ENCODE measurements at regions not wholly inside any gene's neighbourhood (a gene's known extent, or its start where the extent isn't known, plus 50 kb on each side); places are given as distances from the start of the nearest gene placed in this dataset.
"Not testable (repeated sequence)": the region's sequence is repeated elsewhere in the genome, so short reads cannot be mapped to it uniquely, and the experiment has no call there.

DNA sequence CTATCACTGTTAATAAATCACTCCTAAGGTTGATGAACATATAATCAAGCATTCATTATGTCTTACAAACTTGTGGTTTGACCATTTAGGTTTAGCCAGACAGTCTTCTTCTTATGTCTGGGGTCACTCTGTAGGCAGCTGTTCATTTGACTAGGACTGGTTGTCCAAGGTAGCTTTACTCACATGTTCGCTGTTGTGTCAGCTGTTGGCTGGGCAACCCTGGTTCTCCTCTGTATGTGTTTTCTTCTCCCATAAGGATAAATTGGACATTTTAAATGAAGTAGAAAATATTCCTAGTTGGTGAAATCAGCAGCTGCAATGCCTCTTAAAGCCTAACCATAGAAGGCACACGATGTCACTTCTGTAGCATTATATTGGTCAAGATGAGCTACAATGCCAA is 635.1 kb downstream of the EPHA3 start (continued):
- TF ChIP-seq, protein P1, sequence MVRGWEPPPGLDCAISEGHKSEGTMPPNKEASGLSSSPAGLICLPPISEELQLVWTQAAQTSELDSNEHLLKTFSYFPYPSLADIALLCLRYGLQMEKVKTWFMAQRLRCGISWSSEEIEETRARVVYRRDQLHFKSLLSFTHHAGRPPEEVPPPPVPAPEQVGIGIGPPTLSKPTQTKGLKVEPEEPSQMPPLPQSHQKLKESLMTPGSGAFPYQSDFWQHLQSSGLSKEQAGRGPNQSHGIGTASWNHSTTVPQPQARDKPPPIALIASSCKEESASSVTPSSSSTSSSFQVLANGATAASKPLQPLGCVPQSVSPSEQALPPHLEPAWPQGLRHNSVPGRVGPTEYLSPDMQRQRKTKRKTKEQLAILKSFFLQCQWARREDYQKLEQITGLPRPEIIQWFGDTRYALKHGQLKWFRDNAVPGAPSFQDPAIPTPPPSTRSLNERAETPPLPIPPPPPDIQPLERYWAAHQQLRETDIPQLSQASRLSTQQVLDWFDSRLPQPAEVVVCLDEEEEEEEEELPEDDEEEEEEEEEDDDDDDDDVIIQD (CRISPR knock-in tag; IDR thresholded peaks at IDR 0.05): no peak
- TF ChIP-seq SMARCC2 (IDR thresholded peaks at IDR 0.05; ENCODE audit: low read depth) (no peak), NFYB (IDR thresholded peaks at IDR 0.05; ENCODE audit: extremely low read depth, insufficient read length) (no peak), NR1H2 (CRISPR knock-in tag; IDR thresholded peaks at IDR 0.05) (no peak), ELF1 (tag; IDR thresholded peaks at IDR 0.05) (no peak), KAT7 (CRISPR knock-in tag; IDR thresholded peaks at IDR 0.05; ENCODE audit: borderline replicate concordance) (no peak)
- TF ChIP-seq, protein P2, sequence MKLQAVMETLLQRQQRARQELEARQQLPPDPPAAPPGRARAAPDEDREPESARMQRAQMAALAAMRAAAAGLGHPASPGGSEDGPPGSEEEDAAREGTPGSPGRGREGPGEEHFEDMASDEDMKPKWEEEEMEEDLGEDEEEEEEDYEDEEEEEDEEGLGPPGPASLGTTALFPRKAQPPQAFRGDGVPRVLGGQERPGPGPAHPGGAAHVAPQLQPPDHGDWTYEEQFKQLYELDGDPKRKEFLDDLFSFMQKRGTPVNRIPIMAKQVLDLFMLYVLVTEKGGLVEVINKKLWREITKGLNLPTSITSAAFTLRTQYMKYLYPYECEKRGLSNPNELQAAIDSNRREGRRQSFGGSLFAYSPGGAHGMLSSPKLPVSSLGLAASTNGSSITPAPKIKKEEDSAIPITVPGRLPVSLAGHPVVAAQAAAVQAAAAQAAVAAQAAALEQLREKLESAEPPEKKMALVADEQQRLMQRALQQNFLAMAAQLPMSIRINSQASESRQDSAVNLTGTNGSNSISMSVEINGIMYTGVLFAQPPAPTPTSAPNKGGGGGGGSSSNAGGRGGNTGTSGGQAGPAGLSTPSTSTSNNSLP (IDR thresholded peaks at IDR 0.05; ENCODE audit: borderline replicate concordance, low read depth, low read length): no peak

DNA sequence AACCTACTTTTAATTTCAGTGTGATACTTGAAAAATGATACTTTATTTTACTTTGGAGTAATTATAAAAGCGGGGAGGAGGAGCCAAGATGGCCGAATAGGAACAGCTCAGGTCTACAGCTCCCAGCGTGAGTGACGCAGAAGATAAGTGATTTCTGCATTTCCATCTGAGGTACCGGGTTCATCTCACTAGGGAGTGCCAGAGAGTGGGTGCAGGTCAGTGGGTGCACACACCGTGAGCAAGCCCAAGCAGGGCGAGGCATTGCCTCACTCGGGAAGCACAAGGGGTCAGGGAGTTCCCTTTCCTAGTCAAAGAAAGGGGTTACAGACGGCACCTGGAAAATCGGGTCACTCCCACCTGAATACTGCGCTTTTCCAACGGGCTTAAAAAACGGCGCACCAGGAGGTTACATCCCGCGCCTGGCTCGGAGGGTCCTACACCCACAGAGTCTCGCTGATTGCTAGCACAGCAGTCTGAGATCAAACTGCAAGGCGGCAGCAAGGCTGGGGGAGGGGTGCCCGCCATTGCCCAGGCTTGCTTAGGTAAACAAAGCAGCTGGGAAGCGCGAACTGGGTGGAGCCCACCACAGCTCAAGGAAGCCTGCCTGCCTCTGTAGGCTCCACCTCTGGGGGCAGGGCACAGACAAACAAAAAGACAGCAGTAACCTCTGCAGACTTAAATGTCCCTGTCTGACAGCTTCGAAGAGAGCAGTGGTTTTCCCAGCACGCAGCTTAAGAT is 640.3 kb downstream of the EPHA3 start:
- POLR2A ChIA-PET; BruUV-seq (replicated peaks); DNase-seq (ENCODE audit: extremely low read depth in 1 of 4, low spot score in 3 of 4); H3K27ac ChIP-seq (ENCODE audit: extremely low read depth, low read depth, low read length); H3K9ac ChIP-seq (ENCODE audit: insufficient read depth in 1 of 2, low read depth in 2 of 2, low read length in 2 of 2); intact Hi-C loops (cut with micrococcal nuclease); H3K9me3 ChIP-seq (replicated peaks; ENCODE audit: control insufficient read depth, insufficient read depth, low read depth, low read length); H3K36me3 ChIP-seq (ENCODE audit: control insufficient read depth, insufficient read depth, low read length); H3K4me2 ChIP-seq (ENCODE audit: insufficient read depth, low read length); FAIRE-seq; H3K4me3 ChIP-seq; in situ Hi-C loops (cut with MboI); H4K20me1 ChIP-seq (replicated peaks; ENCODE audit: control insufficient read depth, insufficient read depth, low read length); ATAC-seq; CTCF ChIA-PET (ENCODE audit: low intra/inter-chr PET ratio); H3K79me2 ChIP-seq (ENCODE audit: control insufficient read depth, insufficient read depth, low read length); H3K9me1 ChIP-seq (ENCODE audit: control insufficient read depth, insufficient read depth, low read length); H3K4me1 ChIP-seq (replicated peaks in 1 of 2; ENCODE audit: control insufficient read depth in 2 of 2, insufficient read depth in 2 of 2, low read length in 2 of 2); H2AFZ ChIP-seq (ENCODE audit: low read depth, low read length); H3K27me3 ChIP-seq (ENCODE audit: control insufficient read depth in 2 of 2, insufficient read depth in 2 of 2, low read length in 2 of 2): not testable (repeated sequence)
- 4% methylated on average over 5 of the region's 24 CpGs for WGBS (ENCODE audit: insufficient coverage, low coverage, missing lambda C conversion rate)
